GM06990 (cell line): ENCODE measurements at regions not wholly inside any gene's neighbourhood (a gene's known extent, or its start where the extent isn't known, plus 50 kb on each side); places are given as distances from the start of the nearest gene placed in this dataset.

Experiments
- DNase-seq: peaks from one replicate; pipeline ENCODE4 v3.0.0-alpha.2; 2011; ENCODE audit not compliant: insufficient read length; ENCODE audit errors: extremely low read depth
- H3K27me3 ChIP-seq: replicated peaks from 2 replicates; pipeline ENCODE4 v1.6.0; 2011; ENCODE audit warnings: low read length; ENCODE audit not compliant: control insufficient read depth, insufficient read depth
- H3K36me3 ChIP-seq: 2 replicates; pipeline ENCODE4 v1.5.1; 2011; ENCODE audit warnings: low read length; ENCODE audit not compliant: control insufficient read depth, insufficient read depth
- H3K4me3 ChIP-seq: replicated peaks from 2 replicates; pipeline ENCODE4 v1.5.1; 2011; ENCODE audit warnings: low read depth, mild to moderate bottlenecking, control low read depth, low read length
- CTCF ChIP-seq: IDR thresholded peaks from 2 replicates; pipeline ENCODE4 v1.5.1; 2011; ENCODE audit warnings: low read length, control low read depth, mild to moderate bottlenecking, inconsistent platforms; ENCODE audit not compliant: insufficient read depth, poor library complexity, severe bottlenecking

- TF ChIP-seq CTCF: no peak
- Histone ChIP-seq H3K27me3 (no peaks in the 10 kb centered on the region), H3K36me3 (no peaks in the 10 kb centered on the region), H3K4me3 (no peak overlapping the region)
- no peak for DNase-seq
These were observed 667.3 kb upstream of the CITED2 start for GRCh38 chr6:140041571-140042332.

- no peak overlapping the region for H3K4me3 ChIP-seq
- DNase-seq: no peak
- H3K36me3 ChIP-seq: no peaks in the 10 kb centered on the region
- TF ChIP-seq CTCF: no peak
- no peaks in the 10 kb centered on the region for H3K27me3 ChIP-seq
These were observed 666.6 kb upstream of the CITED2 start for GRCh38 chr6:140041056-140041455.

GRCh38 chr6:140040396-140040795 lies 665.9 kb upstream of the CITED2 start:
- Histone ChIP-seq H3K4me3 (no peak overlapping the region), H3K36me3 (no peaks in the 10 kb centered on the region), H3K27me3 (no peaks in the 10 kb centered on the region)
- no peak for TF ChIP-seq CTCF
- DNase-seq: no peak

GRCh38 chr6:140039364-140039763 lies 664.9 kb upstream of the CITED2 start:
- no peak for TF ChIP-seq CTCF
- H3K4me3 ChIP-seq: no peak overlapping the region
- DNase-seq: no peak
- no peaks in the 10 kb centered on the region for H3K36me3 ChIP-seq
- no peaks in the 10 kb centered on the region for H3K27me3 ChIP-seq

GRCh38 chr6:140036196-140036595 lies 661.7 kb upstream of the CITED2 start:
- H3K36me3 ChIP-seq: no peaks in the 10 kb centered on the region
- no peak for TF ChIP-seq CTCF
- no peaks in the 10 kb centered on the region for H3K27me3 ChIP-seq
- DNase-seq: no peak
- no peak overlapping the region for H3K4me3 ChIP-seq

GRCh38 chr6:140032189-140032588 lies 657.7 kb upstream of the CITED2 start:
- TF ChIP-seq CTCF: no peak
- no peaks in the 10 kb centered on the region for H3K36me3 ChIP-seq
- no peak overlapping the region for H3K4me3 ChIP-seq
- no peak for DNase-seq
- H3K27me3 ChIP-seq: no peaks in the 10 kb centered on the region
